Type B pancreatic cell (in vitro differentiated cells): ENCODE measurements at regions not wholly inside any gene's neighbourhood (a gene's known extent, or its start where the extent isn't known, plus 50 kb on each side); places are given as distances from the start of the nearest gene placed in this dataset.

Experiments
- DNase-seq: peaks from one replicate; pipeline ENCODE4 v3.0.0; 2021; ENCODE audit warnings: mixed read lengths; ENCODE audit not compliant: unreplicated experiment; ENCODE audit errors: extremely low spot score
- H3K27ac Mint-ChIP-seq: 2 replicates; pipeline ENCODE4 v1.8.0; 2021; ENCODE audit warnings: mild to moderate bottlenecking, mixed read lengths
- H3K27me3 Mint-ChIP-seq: 2 replicates; pipeline ENCODE4 v1.8.0; 2021; ENCODE audit warnings: mixed read lengths
- H3K36me3 Mint-ChIP-seq: 2 replicates; pipeline ENCODE4 v1.8.0; 2021; ENCODE audit warnings: mixed read lengths
- H3K4me1 Mint-ChIP-seq: one replicate; pipeline ENCODE4 v1.8.0; 2021; ENCODE audit warnings: mixed read lengths; ENCODE audit not compliant: unreplicated experiment
- H3K4me3 Mint-ChIP-seq: 2 replicates; pipeline ENCODE4 v1.8.0; 2021; ENCODE audit warnings: mild to moderate bottlenecking, mixed read lengths
- H3K9me3 Mint-ChIP-seq: 2 replicates; pipeline ENCODE4 v1.8.0; 2021; ENCODE audit warnings: mixed read lengths
- CTCF ChIP-seq: fragments of 200-600 bp; sonication (generic); conservative IDR thresholded peaks from 2 replicates; pipeline ENCODE4 v1.5.0; 2021; ENCODE audit warnings: antibody characterized with exemption, mild to moderate bottlenecking

- no peak for DNase-seq
- H3K4me1 Mint-ChIP-seq, result no peaks in the 10 kb centered on the region
- no peak overlapping the region for H3K4me3 Mint-ChIP-seq
- no peaks in the 10 kb centered on the region for H3K27me3 Mint-ChIP-seq
- no peaks in the 10 kb centered on the region for H3K9me3 Mint-ChIP-seq
- no peaks in the 10 kb centered on the region for H3K36me3 Mint-ChIP-seq
- no peak for TF ChIP-seq CTCF
- no peak overlapping the region for H3K27ac Mint-ChIP-seq
These were observed 149.6 kb upstream of the CTSO start for GRCh38 chr4:156103311-156103710.

GRCh38 chr4:156102411-156102810 lies 148.7 kb upstream of the CTSO start:
- no peaks in the 10 kb centered on the region for H3K27me3 Mint-ChIP-seq
- TF ChIP-seq CTCF, result no peak
- no peaks in the 10 kb centered on the region for H3K4me1 Mint-ChIP-seq
- DNase-seq, result no peak
- H3K36me3 Mint-ChIP-seq, result no peaks in the 10 kb centered on the region
- no peak overlapping the region for H3K4me3 Mint-ChIP-seq
- H3K9me3 Mint-ChIP-seq, result no peaks in the 10 kb centered on the region
- no peak overlapping the region for H3K27ac Mint-ChIP-seq

- no peak for DNase-seq
- no peak for TF ChIP-seq CTCF
- Mint-ChIP-seq H3K36me3 (no peaks in the 10 kb centered on the region), H3K4me1 (no peaks in the 10 kb centered on the region), H3K27ac (no peak overlapping the region), H3K4me3 (no peak overlapping the region), H3K27me3 (no peaks in the 10 kb centered on the region), H3K9me3 (no peaks in the 10 kb centered on the region)
These were observed 147.9 kb upstream of the CTSO start for GRCh38 chr4:156101571-156101970.

- Mint-ChIP-seq H3K27me3 (no peaks in the 10 kb centered on the region), H3K27ac (no peak overlapping the region), H3K9me3 (no peaks in the 10 kb centered on the region), H3K36me3 (no peaks in the 10 kb centered on the region), H3K4me3 (no peak overlapping the region), H3K4me1 (no peaks in the 10 kb centered on the region)
- DNase-seq, result no peak
- no peak for TF ChIP-seq CTCF
These were observed 147.0 kb upstream of the CTSO start for GRCh38 chr4:156100651-156101050.

DNA sequence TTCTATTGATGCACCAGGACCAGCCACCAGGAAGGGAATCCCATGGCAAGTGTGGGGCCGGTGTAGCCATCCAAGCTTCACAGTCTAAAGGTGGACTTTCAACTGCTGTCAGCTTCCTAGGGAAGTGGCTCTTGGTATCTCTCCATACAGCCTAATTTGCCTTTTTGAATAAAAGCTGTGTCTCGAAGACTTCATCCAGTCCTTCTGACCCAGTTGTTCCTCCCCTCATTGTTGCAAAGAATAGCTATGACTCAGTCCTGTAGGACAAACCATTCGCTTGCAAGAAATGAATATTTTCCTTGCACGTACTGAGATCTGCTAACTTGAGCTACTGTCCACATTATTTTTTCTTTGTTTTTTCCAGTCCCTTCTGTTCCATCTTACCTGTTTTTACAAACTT lies 145.1 kb upstream of the CTSO start:
- no peaks in the 10 kb centered on the region for H3K9me3 Mint-ChIP-seq
- no peak overlapping the region for H3K27ac Mint-ChIP-seq
- H3K27me3 Mint-ChIP-seq, result no peaks in the 10 kb centered on the region
- no peak for TF ChIP-seq CTCF
- no peak overlapping the region for H3K4me3 Mint-ChIP-seq
- no peak for DNase-seq
- H3K4me1 Mint-ChIP-seq, result no peaks in the 10 kb centered on the region
- H3K36me3 Mint-ChIP-seq, result no peaks in the 10 kb centered on the region

GRCh38 chr4:156085100-156085499 lies 131.4 kb upstream of the CTSO start:
- no peak overlapping the region for H3K4me3 Mint-ChIP-seq
- no peak for TF ChIP-seq CTCF
- DNase-seq, result no peak
- no peaks in the 10 kb centered on the region for H3K36me3 Mint-ChIP-seq
- peaks cover 5% of the 10 kb centered on the region for H3K9me3 Mint-ChIP-seq
- H3K27ac Mint-ChIP-seq, result no peak overlapping the region
- no peaks in the 10 kb centered on the region for H3K4me1 Mint-ChIP-seq
- no peaks in the 10 kb centered on the region for H3K27me3 Mint-ChIP-seq
